NCI-H69 (cell line): ENCODE measurements at regions not wholly inside any gene's neighbourhood (a gene's known extent, or its start where the extent isn't known, plus 50 kb on each side); places are given as distances from the start of the nearest gene placed in this dataset.
A peak's percentile ranks its signal among the peaks of the same experiment; 100 is the strongest.
"Not testable (repeated sequence)": the region's sequence is repeated elsewhere in the genome, so short reads cannot be mapped to it uniquely, and the experiment has no call there.

Source experiments
- DNase-seq: peaks from one replicate; lab custom pipeline; 2025; lab: John Stamatoyannopoulos, UW

- peak; percentile 58 for DNase-seq
These were observed 353.4 kb downstream of the OLFM4 start for GRCh38 chr13:53382008-53382407.

- DNase-seq, result no peak
These were observed 369.4 kb downstream of the OLFM4 start for GRCh38 chr13:53398051-53398450.

- DNase-seq, result no peak
These were observed 377.0 kb downstream of the OLFM4 start for GRCh38 chr13:53405616-53406015.

GRCh38 chr13:53408306-53408705, 379.7 kb downstream of the OLFM4 start:
- DNase-seq, result no peak

- no peak for DNase-seq
These were observed 380.4 kb downstream of the OLFM4 start for GRCh38 chr13:53408847-53409568.

- DNase-seq, result peak; percentile 87
These were observed 382.9 kb downstream of the OLFM4 start for GRCh38 chr13:53411463-53411862.

- no peak for DNase-seq
These were observed 386.5 kb downstream of the OLFM4 start for GRCh38 chr13:53415135-53415534.

GRCh38 chr13:53417601-53418000, 389.0 kb downstream of the OLFM4 start:
- DNase-seq, result no peak

- DNase-seq, result no peak
These were observed 393.8 kb downstream of the OLFM4 start for GRCh38 chr13:53422415-53422814.

- no peak for DNase-seq
These were observed 407.8 kb downstream of the OLFM4 start for GRCh38 chr13:53436396-53436795.

GRCh38 chr13:53439439-53440225, 411.0 kb downstream of the OLFM4 start:
- no peak for DNase-seq

- no peak for DNase-seq
These were observed 414.4 kb downstream of the OLFM4 start for GRCh38 chr13:53442979-53443378.

- no peak for DNase-seq
These were observed 417.1 kb downstream of the OLFM4 start for GRCh38 chr13:53445686-53446085.

GRCh38 chr13:53447456-53447855, 418.8 kb downstream of the OLFM4 start:
- DNase-seq, result peak; percentile 22

GRCh38 chr13:53447863-53448262, 419.2 kb downstream of the OLFM4 start:
- DNase-seq, result no peak

- DNase-seq, result not testable (repeated sequence)
These were observed 423.7 kb downstream of the OLFM4 start for GRCh38 chr13:53452263-53452808.

- DNase-seq, result peak; percentile 86
These were observed 432.2 kb downstream of the OLFM4 start for GRCh38 chr13:53460796-53461195.

- no peak for DNase-seq
These were observed 434.5 kb downstream of the OLFM4 start for GRCh38 chr13:53463106-53463505.

GRCh38 chr13:53466576-53466975, 438.0 kb downstream of the OLFM4 start:
- no peak for DNase-seq

- no peak for DNase-seq
These were observed 444.8 kb downstream of the OLFM4 start for GRCh38 chr13:53473397-53473796.

- DNase-seq, result no peak
These were observed 446.3 kb downstream of the OLFM4 start for GRCh38 chr13:53474878-53475277.

GRCh38 chr13:53490752-53491151, 462.1 kb downstream of the OLFM4 start:
- DNase-seq, result no peak

- DNase-seq, result no peak
These were observed 465.8 kb downstream of the OLFM4 start for GRCh38 chr13:53494406-53494805.
